ENCODE measurements at regions not wholly inside any gene's neighbourhood (a gene's known extent, or its start where the extent isn't known, plus 50 kb on each side); places are given as distances from the start of the nearest gene placed in this dataset.
"Not testable (repeated sequence)": the region's sequence is repeated elsewhere in the genome, so short reads cannot be mapped to it uniquely, and the experiment has no call there.

- not testable (repeated sequence) for TF ChIP-seq CTCF, POLR2A (IDR thresholded peaks at IDR 0.05)
These were observed 70.3 kb upstream of the CLEC6A start for GRCh38 chr12:8385431-8385830.

Measured in adrenal gland (tissue), 5 donors.